IPS-20b (cell line): ENCODE measurements at regions not wholly inside any gene's neighbourhood (a gene's known extent, or its start where the extent isn't known, plus 50 kb on each side); places are given as distances from the start of the nearest gene placed in this dataset.
"Not testable (repeated sequence)": the region's sequence is repeated elsewhere in the genome, so short reads cannot be mapped to it uniquely, and the experiment has no call there.

Experiments used
- H3K27ac ChIP-seq: one replicate; pipeline ENCODE4 v1.5.1; 2013; ENCODE audit warnings: low read length
- H3K27me3 ChIP-seq: 2 replicates; pipeline ENCODE4 v1.6.1; 2013; ENCODE audit warnings: mild to moderate bottlenecking, low read length, inconsistent platforms; ENCODE audit not compliant: insufficient read depth
- H3K36me3 ChIP-seq: 2 replicates; pipeline ENCODE4 v1.6.1; 2013; ENCODE audit warnings: low read depth, mild to moderate bottlenecking, inconsistent platforms, low read length, moderate library complexity; ENCODE audit not compliant: insufficient read depth
- H3K4me1 ChIP-seq: 2 replicates; pipeline ENCODE4 v1.6.1; 2013; ENCODE audit warnings: mild to moderate bottlenecking, control low read depth, inconsistent platforms, low read length, moderate library complexity; ENCODE audit not compliant: insufficient read depth
- H3K4me3 ChIP-seq: 2 replicates; pipeline ENCODE4 v1.5.1; 2013; ENCODE audit warnings: mild to moderate bottlenecking, low read length, inconsistent platforms
- H3K9ac ChIP-seq: 2 replicates; pipeline ENCODE4 v1.6.1; 2013; ENCODE audit warnings: low read depth, mild to moderate bottlenecking, inconsistent platforms, low read length, moderate library complexity
- H3K9me3 ChIP-seq: 2 replicates; pipeline ENCODE4 v1.6.1; 2013; ENCODE audit warnings: mild to moderate bottlenecking, low read depth, low read length, inconsistent platforms; ENCODE audit not compliant: insufficient read depth

- H3K4me1 ChIP-seq, result peaks cover 2% of the 10 kb centered on the region; the same call in 1 of the 2 replicates
- H3K27ac ChIP-seq, result no peak overlapping the region
- no peak overlapping the region for H3K4me3 ChIP-seq
- H3K9me3 ChIP-seq, result no peaks in the 10 kb centered on the region
- H3K27me3 ChIP-seq, result no peaks in the 10 kb centered on the region
- no peak overlapping the region for H3K9ac ChIP-seq
- no peaks in the 10 kb centered on the region for H3K36me3 ChIP-seq
Observed at GRCh38 chr3:157919319-157919887, 186.8 kb downstream of the SHOX2 start.

- H3K9me3 ChIP-seq, result no peaks in the 10 kb centered on the region
- no peak overlapping the region for H3K27ac ChIP-seq
- no peaks in the 10 kb centered on the region for H3K36me3 ChIP-seq
- H3K4me3 ChIP-seq, result no peak overlapping the region
- peaks cover 2% of the 10 kb centered on the region; the same call in 1 of the 2 replicates for H3K4me1 ChIP-seq
- H3K27me3 ChIP-seq, result no peaks in the 10 kb centered on the region
- H3K9ac ChIP-seq, result no peak overlapping the region
Observed at GRCh38 chr3:157918402-157918801, 187.8 kb downstream of the SHOX2 start.

- Histone ChIP-seq H3K9me3 (no peaks in the 10 kb centered on the region), H3K4me3 (no peak overlapping the region), H3K4me1 (peaks cover 2% of the 10 kb centered on the region; the same call in 1 of the 2 replicates)
Observed at GRCh38 chr3:157916672-157917071, 189.5 kb downstream of the SHOX2 start.

GRCh38 chr3:157914882-157915281 is 191.3 kb downstream of the SHOX2 start:
- H3K4me3 ChIP-seq, result no peak overlapping the region
- no peaks in the 10 kb centered on the region for H3K36me3 ChIP-seq
- H3K27me3 ChIP-seq, result no peaks in the 10 kb centered on the region
- H3K27ac ChIP-seq, result no peak overlapping the region
- H3K9ac ChIP-seq, result no peak overlapping the region
- H3K4me1 ChIP-seq, result peaks cover 2% of the 10 kb centered on the region; the same call in 1 of the 2 replicates
- no peaks in the 10 kb centered on the region for H3K9me3 ChIP-seq

More at GRCh38 chr3:157916672-157917071, 189.5 kb downstream of the SHOX2 start:
- no peak overlapping the region for H3K27ac ChIP-seq
- no peaks in the 10 kb centered on the region for H3K27me3 ChIP-seq
- H3K9ac ChIP-seq, result no peak overlapping the region
- H3K36me3 ChIP-seq, result no peaks in the 10 kb centered on the region

- Histone ChIP-seq H3K36me3 (no peaks in the 10 kb centered on the region), H3K27ac (no peak overlapping the region), H3K27me3 (no peaks in the 10 kb centered on the region), H3K9ac (no peak overlapping the region), H3K9me3 (no peaks in the 10 kb centered on the region), H3K4me3 (no peak overlapping the region), H3K4me1 (peaks cover 2% of the 10 kb centered on the region; the same call in 1 of the 2 replicates)
Observed at GRCh38 chr3:157913741-157914150, 192.5 kb downstream of the SHOX2 start.

GRCh38 chr3:157912514-157913451 is 193.4 kb downstream of the SHOX2 start:
- no peaks in the 10 kb centered on the region for H3K27me3 ChIP-seq
- no peaks in the 10 kb centered on the region for H3K36me3 ChIP-seq
- no peak overlapping the region for H3K27ac ChIP-seq
- H3K4me1 ChIP-seq, result peaks cover 2% of the 10 kb centered on the region; the same call in 1 of the 2 replicates
- H3K9ac ChIP-seq, result no peak overlapping the region
- H3K4me3 ChIP-seq, result no peak overlapping the region
- H3K9me3 ChIP-seq, result no peaks in the 10 kb centered on the region

GRCh38 chr3:157906627-157907026 is 199.6 kb downstream of the SHOX2 start:
- H3K9me3 ChIP-seq, result no peaks in the 10 kb centered on the region
- H3K4me1 ChIP-seq, result no peaks in the 10 kb centered on the region
- no peak overlapping the region for H3K27ac ChIP-seq
- no peaks in the 10 kb centered on the region for H3K27me3 ChIP-seq
- no peaks in the 10 kb centered on the region for H3K36me3 ChIP-seq
- H3K4me3 ChIP-seq, result no peak overlapping the region
- H3K9ac ChIP-seq, result no peak overlapping the region

GRCh38 chr3:157905885-157906284 is 200.3 kb downstream of the SHOX2 start:
- Histone ChIP-seq H3K9ac (no peak overlapping the region), H3K36me3 (no peaks in the 10 kb centered on the region), H3K27ac (no peak overlapping the region), H3K4me3 (no peak overlapping the region), H3K9me3 (no peaks in the 10 kb centered on the region), H3K27me3 (no peaks in the 10 kb centered on the region), H3K4me1 (no peaks in the 10 kb centered on the region)

GRCh38 chr3:157902680-157903079 is 203.5 kb downstream of the SHOX2 start:
- H3K9ac ChIP-seq, H3K27me3 ChIP-seq, H3K27ac ChIP-seq: not testable (repeated sequence)

GRCh38 chr3:157888040-157888439 is 218.2 kb downstream of the SHOX2 start:
- Histone ChIP-seq H3K4me1 (no peaks in the 10 kb centered on the region), H3K9ac (no peak overlapping the region), H3K27ac (no peak overlapping the region), H3K27me3 (no peaks in the 10 kb centered on the region), H3K4me3 (no peak overlapping the region), H3K36me3 (no peaks in the 10 kb centered on the region), H3K9me3 (no peaks in the 10 kb centered on the region)

More at GRCh38 chr3:157902680-157903079, 203.5 kb downstream of the SHOX2 start:
- H3K4me1 ChIP-seq, H3K9me3 ChIP-seq, H3K36me3 ChIP-seq, H3K4me3 ChIP-seq: not testable (repeated sequence)

GRCh38 chr3:157876556-157876955 is 229.7 kb downstream of the SHOX2 start:
- Histone ChIP-seq H3K4me1 (no peaks in the 10 kb centered on the region), H3K9me3 (peaks cover 6% of the 10 kb centered on the region)

GRCh38 chr3:157872902-157873301 is 233.3 kb downstream of the SHOX2 start:
- Histone ChIP-seq H3K4me3 (no peak overlapping the region), H3K9ac (no peak overlapping the region), H3K27ac (no peak overlapping the region), H3K4me1 (no peaks in the 10 kb centered on the region), H3K36me3 (no peaks in the 10 kb centered on the region), H3K27me3 (no peaks in the 10 kb centered on the region), H3K9me3 (no peaks in the 10 kb centered on the region)

More at GRCh38 chr3:157876556-157876955, 229.7 kb downstream of the SHOX2 start:
- H3K36me3 ChIP-seq, result no peaks in the 10 kb centered on the region
- H3K4me3 ChIP-seq, result no peak overlapping the region
- no peak overlapping the region for H3K9ac ChIP-seq
- no peak overlapping the region for H3K27ac ChIP-seq
- no peaks in the 10 kb centered on the region for H3K27me3 ChIP-seq
